ENCODE measurements at regions not wholly inside any gene's neighbourhood (a gene's known extent, or its start where the extent isn't known, plus 50 kb on each side); places are given as distances from the start of the nearest gene placed in this dataset.

- no peak for TF ChIP-seq POLR2A (IDR thresholded peaks at IDR 0.05; ENCODE audit: low read length)
- no peak for TF ChIP-seq GATA1 (IDR thresholded peaks at IDR 0.05; ENCODE audit: low read depth, low read length)
- no peak for DNase-seq
Observed at GRCh38 chr2:198490748-198491147, 686.4 kb downstream of the PLCL1 start.

- no peak for DNase-seq
- TF ChIP-seq POLR2A (IDR thresholded peaks at IDR 0.05; ENCODE audit: low read length): no peak
- TF ChIP-seq GATA1 (IDR thresholded peaks at IDR 0.05; ENCODE audit: low read depth, low read length): no peak
Observed at GRCh38 chr2:198488964-198489363, 684.6 kb downstream of the PLCL1 start.

- TF ChIP-seq POLR2A (IDR thresholded peaks at IDR 0.05; ENCODE audit: low read length) (no peak), GATA1 (IDR thresholded peaks at IDR 0.05; ENCODE audit: low read depth, low read length) (no peak)
- DNase-seq: no peak
Observed at GRCh38 chr2:198483051-198483450, 678.7 kb downstream of the PLCL1 start.

GRCh38 chr2:198479065-198479464 lies 674.7 kb downstream of the PLCL1 start:
- TF ChIP-seq GATA1 (IDR thresholded peaks at IDR 0.05; ENCODE audit: low read depth, low read length) (no peak), POLR2A (IDR thresholded peaks at IDR 0.05; ENCODE audit: low read length) (no peak)
- no peak for DNase-seq

- DNase-seq: no peak
- TF ChIP-seq POLR2A (IDR thresholded peaks at IDR 0.05; ENCODE audit: low read length) (no peak), GATA1 (IDR thresholded peaks at IDR 0.05; ENCODE audit: low read depth, low read length) (no peak)
Observed at GRCh38 chr2:198478361-198478760, 674.0 kb downstream of the PLCL1 start.

GRCh38 chr2:198476007-198476406 lies 671.6 kb downstream of the PLCL1 start:
- TF ChIP-seq GATA1 (IDR thresholded peaks at IDR 0.05; ENCODE audit: low read depth, low read length) (no peak), POLR2A (IDR thresholded peaks at IDR 0.05; ENCODE audit: low read length) (no peak)
- DNase-seq: no peak

- DNase-seq: no peak
- TF ChIP-seq GATA1 (IDR thresholded peaks at IDR 0.05; ENCODE audit: low read depth, low read length) (no peak), POLR2A (IDR thresholded peaks at IDR 0.05; ENCODE audit: low read length) (no peak)
Observed at GRCh38 chr2:198471291-198471690, 666.9 kb downstream of the PLCL1 start.

- TF ChIP-seq POLR2A (IDR thresholded peaks at IDR 0.05; ENCODE audit: low read length) (no peak), GATA1 (IDR thresholded peaks at IDR 0.05; ENCODE audit: low read depth, low read length) (no peak)
- no peak for DNase-seq
Observed at GRCh38 chr2:198468136-198468535, 663.7 kb downstream of the PLCL1 start.

GRCh38 chr2:198465970-198466369 lies 661.6 kb downstream of the PLCL1 start:
- TF ChIP-seq POLR2A (IDR thresholded peaks at IDR 0.05; ENCODE audit: low read length): no peak
- no peak for TF ChIP-seq GATA1 (IDR thresholded peaks at IDR 0.05; ENCODE audit: low read depth, low read length)

GRCh38 chr2:198456418-198456817 lies 652.0 kb downstream of the PLCL1 start:
- no peak for TF ChIP-seq POLR2A (IDR thresholded peaks at IDR 0.05; ENCODE audit: low read length)
- TF ChIP-seq GATA1 (IDR thresholded peaks at IDR 0.05; ENCODE audit: low read depth, low read length): no peak
- DNase-seq: no peak

More at GRCh38 chr2:198465970-198466369, 661.6 kb downstream of the PLCL1 start:
- no peak for DNase-seq

GRCh38 chr2:198453866-198454265 lies 649.5 kb downstream of the PLCL1 start:
- DNase-seq: no peak
- TF ChIP-seq POLR2A (IDR thresholded peaks at IDR 0.05; ENCODE audit: low read length) (no peak), GATA1 (IDR thresholded peaks at IDR 0.05; ENCODE audit: low read depth, low read length) (no peak)

- no peak for TF ChIP-seq POLR2A (IDR thresholded peaks at IDR 0.05; ENCODE audit: low read length)
- no peak for TF ChIP-seq GATA1 (IDR thresholded peaks at IDR 0.05; ENCODE audit: low read depth, low read length)
- DNase-seq: no peak
Observed at GRCh38 chr2:198452327-198452726, 647.9 kb downstream of the PLCL1 start.

GRCh38 chr2:198448789-198449188 lies 644.4 kb downstream of the PLCL1 start:
- DNase-seq: no peak
- no peak for TF ChIP-seq GATA1 (IDR thresholded peaks at IDR 0.05; ENCODE audit: low read depth, low read length)
- no peak for TF ChIP-seq POLR2A (IDR thresholded peaks at IDR 0.05; ENCODE audit: low read length)

- TF ChIP-seq GATA1 (IDR thresholded peaks at IDR 0.05; ENCODE audit: low read depth, low read length): no peak
- TF ChIP-seq POLR2A (IDR thresholded peaks at IDR 0.05; ENCODE audit: low read length): no peak
- no peak for DNase-seq
Observed at GRCh38 chr2:198444800-198445287, 640.5 kb downstream of the PLCL1 start.

- TF ChIP-seq POLR2A (IDR thresholded peaks at IDR 0.05; ENCODE audit: low read length) (no peak), GATA1 (IDR thresholded peaks at IDR 0.05; ENCODE audit: low read depth, low read length) (no peak)
- no peak for DNase-seq
Observed at GRCh38 chr2:198441901-198442300, 637.5 kb downstream of the PLCL1 start.

GRCh38 chr2:198441246-198441645 lies 636.9 kb downstream of the PLCL1 start:
- DNase-seq: no peak
- TF ChIP-seq GATA1 (IDR thresholded peaks at IDR 0.05; ENCODE audit: low read depth, low read length) (no peak), POLR2A (IDR thresholded peaks at IDR 0.05; ENCODE audit: low read length) (no peak)
